ENCODE measurements at regions not wholly inside any gene's neighbourhood (a gene's known extent, or its start where the extent isn't known, plus 50 kb on each side); places are given as distances from the start of the nearest gene placed in this dataset.

- H3K9me3 ChIP-seq (ENCODE audit: low read length) = no peaks in the 10 kb centered on the region
- no peak overlapping the region for H3K27ac ChIP-seq (ENCODE audit: extremely low read length, insufficient read depth, low read length)
- in situ Hi-C loops (cut with HindIII; ENCODE audit: extremely low pct_ligation_motif_present, low pct_unique_long_range_greater_than_20kb) = no loop called here
- H3K79me2 ChIP-seq (ENCODE audit: insufficient read depth, low read length) = no peaks in the 10 kb centered on the region
- H3K27me3 ChIP-seq (ENCODE audit: control insufficient read depth in 1 of 2, insufficient read depth in 2 of 2, low read length in 2 of 2) = no peaks in the 10 kb centered on the region
- no TSS peak for BruUV-seq (replicated peaks)
- no peak for ATAC-seq
- H4K20me1 ChIP-seq (ENCODE audit: insufficient read depth, low read length) = no peaks in the 10 kb centered on the region
- no peak overlapping the region for H3K4me2 ChIP-seq (ENCODE audit: low read depth, low read length)
- no peak overlapping the region for H3K4me3 ChIP-seq (replicated peaks in 1 of 3; ENCODE audit: insufficient read depth in 1 of 3, low read depth in 2 of 3, low read length in 3 of 3)
- POLR2A ChIA-PET = no interaction called here
- H2AFZ ChIP-seq (ENCODE audit: low read length) = no peak overlapping the region
- intact Hi-C loops (cut with micrococcal nuclease; ENCODE audit: unreplicated experiment) = no loop called here
- WGBS (ENCODE audit: low lambda C conversion rate) = 55% methylated on average over 5 of the region's 5 CpGs
- TF ChIP-seq ATF1 (CRISPR knock-in tag; IDR thresholded peaks at IDR 0.05) (no peak), JDP2 (CRISPR knock-in tag; IDR thresholded peaks at IDR 0.05; ENCODE audit: borderline replicate concordance) (no peak), NBN (conservative IDR thresholded peaks at IDR 0.05) (no peak), STAG1 (CRISPR knock-in tag; IDR thresholded peaks at IDR 0.05) (no peak), CREB1 (IDR thresholded peaks at IDR 0.05) (no peak), CREB1 (CRISPR knock-in tag; IDR thresholded peaks at IDR 0.05) (no peak), ZSCAN5A (CRISPR knock-in tag; IDR thresholded peaks at IDR 0.05; ENCODE audit: borderline replicate concordance) (no peak), ZSCAN29 (CRISPR knock-in tag; conservative IDR thresholded peaks at IDR 0.05) (no peak), ATF4 (CRISPR knock-in tag; IDR thresholded peaks at IDR 0.05) (no peak), ZNF263 (CRISPR knock-in tag; IDR thresholded peaks at IDR 0.05) (no peak), DBP (CRISPR knock-in tag; IDR thresholded peaks at IDR 0.05; ENCODE audit: not compliant biosample characterization) (no peak), ZBTB34 (CRISPR knock-in tag; IDR thresholded peaks at IDR 0.05) (no peak), ZBTB44 (CRISPR knock-in tag; IDR thresholded peaks at IDR 0.05) (no peak)
- H3K4me1 ChIP-seq (ENCODE audit: insufficient read depth, low read length) = no peaks in the 10 kb centered on the region
- DNase-seq (ENCODE audit: low spot score) = no peak
- CTCF ChIA-PET (ENCODE audit: low intra/inter-chr PET ratio, low total read pairs) = no interaction called here
- no peaks in the 10 kb centered on the region for H3K36me3 ChIP-seq (replicated peaks in 1 of 2; ENCODE audit: control insufficient read depth in 1 of 2, insufficient read depth in 2 of 2, low read length in 2 of 2)
- no peak overlapping the region for H3K9ac ChIP-seq (ENCODE audit: insufficient read depth, low read depth, low read length)
- no peak for FAIRE-seq
Measured at GRCh38 chr13:44746690-44747089, 170.6 kb upstream of the TSC22D1 start.
